PFSK-1 (cell line): ENCODE measurements at regions not wholly inside any gene's neighbourhood (a gene's known extent, or its start where the extent isn't known, plus 50 kb on each side); places are given as distances from the start of the nearest gene placed in this dataset.

Experiments
- POLR2AphosphoS5 ChIP-seq: IDR thresholded peaks from 2 replicates; pipeline ENCODE4 v1.6.1; 2012; ENCODE audit warnings: low read depth, mild to moderate bottlenecking, control low read depth, low read length, moderate library complexity
- REST ChIP-seq, 2 experiments: IDR thresholded peaks; 2 replicates each; pipeline versions ENCODE4 v1.6.1 to v1.8.0; 2011 to 2012; ENCODE audit warnings: low read depth in 2 of 2, low read length in 2 of 2, control low read depth in 1 of 2, inconsistent platforms in 1 of 2, mild to moderate bottlenecking in 1 of 2, moderate library complexity in 1 of 2; ENCODE audit not compliant: insufficient read depth in 1 of 2

- TF ChIP-seq REST (IDR thresholded peaks at IDR 0.05; ENCODE audit: insufficient read depth in 1 of 2, low read depth in 2 of 2, low read length in 2 of 2) (no peak), POLR2AphosphoS5 (no peak)
Measured at GRCh38 chr7:156491435-156491834, 149.1 kb upstream of the RNF32 start.
